ENCODE measurements at regions not wholly inside any gene's neighbourhood (a gene's known extent, or its start where the extent isn't known, plus 50 kb on each side); places are given as distances from the start of the nearest gene placed in this dataset.
A peak's percentile ranks its signal among the peaks of the same experiment; 100 is the strongest.

- POLR2A ChIA-PET, result no interaction called here
- 83% methylated on average over 9 of the region's 9 CpGs for WGBS (ENCODE audit: missing lambda C conversion rate)
- Histone ChIP-seq H3K4me1 (peaks cover 16% of the 10 kb centered on the region), H3K4me3 (no peak overlapping the region), H3K4me2 (no peak overlapping the region), H3K27ac (peak overlapping the region in 1 of 2 experiments; percentile 13; a peak in 2 of 6 replicates), H3K9me3 (no peaks in the 10 kb centered on the region)
- ATAC-seq (no peak; a peak in 1 of 6 replicates), DNase-seq (ENCODE audit: low read depth in 1 of 2, low spot score in 1 of 2) (no peak), FAIRE-seq (no peak)
- TF ChIP-seq NPAS2 (CRISPR knock-in tag; IDR thresholded peaks at IDR 0.05; ENCODE audit: borderline replicate concordance) (no peak), SMC3 (IDR thresholded peaks at IDR 0.05) (no peak), CHD2 (IDR thresholded peaks at IDR 0.05; ENCODE audit: low read length, partially characterized antibody) (no peak), NR3C1 (IDR thresholded peaks at IDR 0.05) (no peak), PBX3 (IDR thresholded peaks at IDR 0.05) (no peak), RAD21 (conservative IDR thresholded peaks at IDR 0.05 in 1 of 2, IDR thresholded peaks at IDR 0.05 in 1 of 2) (no peak), RNF2 (IDR thresholded peaks at IDR 0.05; ENCODE audit: borderline replicate concordance, low read depth) (no peak), MAZ (IDR thresholded peaks at IDR 0.05; ENCODE audit: borderline replicate concordance, low read depth, low read length) (no peak), HOXB13 (CRISPR knock-in tag; IDR thresholded peaks at IDR 0.05; ENCODE audit: low read depth) (no peak), HOXA7 (CRISPR knock-in tag; IDR thresholded peaks at IDR 0.05) (no peak), POLR2A (IDR thresholded peaks at IDR 0.05; ENCODE audit: low read length) (no peak), EHMT2 (IDR thresholded peaks at IDR 0.05; ENCODE audit: low read depth) (no peak), ZNF302 (CRISPR knock-in tag; IDR thresholded peaks at IDR 0.05) (no peak), ZC3H11A (IDR thresholded peaks at IDR 0.05) (no peak), HEYL (CRISPR knock-in tag; IDR thresholded peaks at IDR 0.05) (no peak), FOSL2 (IDR thresholded peaks at IDR 0.05) (no peak), FOSL2 (CRISPR knock-in tag; IDR thresholded peaks at IDR 0.05) (no peak)
- CTCF ChIA-PET, result interaction anchor here (0.7 kb wide), 1 partner anchor 12 kb away, joined by 3 read pairs; no protein-coding TSS in a partner anchor
Observed at GRCh38 chr16:24624102-24624501, 84.7 kb downstream of the RBBP6 start.

GRCh38 chr16:24626256-24626655, 86.9 kb downstream of the RBBP6 start:
- 30% methylated on average over 2 of the region's 2 CpGs for WGBS (ENCODE audit: missing lambda C conversion rate)
- ATAC-seq, result peak; percentile 47 to 75; a peak in 4 of 6 replicates
- CTCF ChIA-PET, result interaction anchor here (0.6 to 1.7 kb wide), 5 partner anchors 9 to 242 kb away, joined by 3 to 4 read pairs (median 3); no protein-coding TSS in a partner anchor
- Histone ChIP-seq H3K27ac (peak overlapping the region; percentile 43 to 79), H3K4me2 (peak overlapping the region; percentile 73), H3K4me3 (no peak overlapping the region), H3K4me1 (peaks cover 16% of the 10 kb centered on the region), H3K9me3 (no peaks in the 10 kb centered on the region)
- no peak for DNase-seq (ENCODE audit: low read depth in 1 of 2, low spot score in 1 of 2)
- TF ChIP-seq JUNB (IDR thresholded peaks at IDR 0.05), result peak; percentile 45; the same call in 1 of the 2 replicates
- TF ChIP-seq BHLHE40 (IDR thresholded peaks at IDR 0.05; ENCODE audit: low read depth, low read length), result no peak
- TF ChIP-seq CEBPB (IDR thresholded peaks at IDR 0.05), result peak in 1 of 2 experiments; percentile 59; a peak in 1 of 4 replicates
- TF ChIP-seq FOSL2 (IDR thresholded peaks at IDR 0.05), result peak; percentile 44; the same call in 1 of the 2 replicates
- TF ChIP-seq FOSL2 (CRISPR knock-in tag; IDR thresholded peaks at IDR 0.05), result peak; percentile 76
- no peak for FAIRE-seq
- POLR2A ChIA-PET, result interaction anchor here (0.5 to 1.1 kb wide), 2 partner anchors 43 to 75 kb away, joined by 3 to 5 read pairs; no protein-coding TSS in a partner anchor

- peaks cover 31% of the 10 kb centered on the region for H3K4me1 ChIP-seq
- WGBS (ENCODE audit: missing lambda C conversion rate), result 0% methylated on average over 1 of the region's 1 CpG
- no peak for DNase-seq (ENCODE audit: low read depth in 1 of 2, low spot score in 1 of 2)
- ChIA-PET POLR2A (no interaction called here), CTCF (interaction anchor here (0.6 kb wide), 1 partner anchor 9 kb away, joined by 3 read pairs; no protein-coding TSS in a partner anchor)
- no peak for TF ChIP-seq FOXS1 (CRISPR knock-in tag; IDR thresholded peaks at IDR 0.05)
- TF ChIP-seq SREBF2 (IDR thresholded peaks at IDR 0.05), result no peak
- no peak for TF ChIP-seq CHD4 (IDR thresholded peaks at IDR 0.05; ENCODE audit: borderline replicate concordance)
- no peak for TF ChIP-seq JUN (IDR thresholded peaks at IDR 0.05)
- no peak for TF ChIP-seq MAZ (IDR thresholded peaks at IDR 0.05; ENCODE audit: borderline replicate concordance, low read depth, low read length)
- no peak for TF ChIP-seq HDAC2 (IDR thresholded peaks at IDR 0.05)
- TF ChIP-seq ZSCAN20 (CRISPR knock-in tag; IDR thresholded peaks at IDR 0.05), result no peak
- no peak for TF ChIP-seq EP300 (IDR thresholded peaks at IDR 0.05)
- no peak for TF ChIP-seq HOXB5 (CRISPR knock-in tag; IDR thresholded peaks at IDR 0.05)
- no peak for TF ChIP-seq ELK1 (IDR thresholded peaks at IDR 0.05; ENCODE audit: low read depth, low read length)
- TF ChIP-seq EHF (CRISPR knock-in tag; IDR thresholded peaks at IDR 0.05), result no peak
- TF ChIP-seq RNF2 (IDR thresholded peaks at IDR 0.05; ENCODE audit: borderline replicate concordance, low read depth), result no peak
- TF ChIP-seq TFCP2L1 (CRISPR knock-in tag; IDR thresholded peaks at IDR 0.05), result no peak
- TF ChIP-seq SMC3 (IDR thresholded peaks at IDR 0.05), result no peak
- TF ChIP-seq MYC (IDR thresholded peaks at IDR 0.05; ENCODE audit: borderline replicate concordance, low read length), result no peak
- TF ChIP-seq POLR2A (IDR thresholded peaks at IDR 0.05; ENCODE audit: low read length), result no peak
- no peak for TF ChIP-seq FOSB (CRISPR knock-in tag; IDR thresholded peaks at IDR 0.05)
- TF ChIP-seq HEYL (CRISPR knock-in tag; IDR thresholded peaks at IDR 0.05), result no peak
- H3K27ac ChIP-seq, result peak overlapping the region; percentile 80 to 91
- peak overlapping the region; percentile 73 for H3K4me2 ChIP-seq
- FAIRE-seq, result no peak
- no peak overlapping the region for H3K4me3 ChIP-seq
- 0 out of 3 replicates have a peak, but pooled peaks cover 5% of the 10 kb centered on the region for H3K9me3 ChIP-seq
- ATAC-seq, result no peak
Observed at GRCh38 chr16:24634919-24635318, 94.5 kb upstream of the TNRC6A start.
